ENCODE measurements at regions not wholly inside any gene's neighbourhood (a gene's known extent, or its start where the extent isn't known, plus 50 kb on each side); places are given as distances from the start of the nearest gene placed in this dataset.
"Not testable (repeated sequence)": the region's sequence is repeated elsewhere in the genome, so short reads cannot be mapped to it uniquely, and the experiment has no call there.

DNA sequence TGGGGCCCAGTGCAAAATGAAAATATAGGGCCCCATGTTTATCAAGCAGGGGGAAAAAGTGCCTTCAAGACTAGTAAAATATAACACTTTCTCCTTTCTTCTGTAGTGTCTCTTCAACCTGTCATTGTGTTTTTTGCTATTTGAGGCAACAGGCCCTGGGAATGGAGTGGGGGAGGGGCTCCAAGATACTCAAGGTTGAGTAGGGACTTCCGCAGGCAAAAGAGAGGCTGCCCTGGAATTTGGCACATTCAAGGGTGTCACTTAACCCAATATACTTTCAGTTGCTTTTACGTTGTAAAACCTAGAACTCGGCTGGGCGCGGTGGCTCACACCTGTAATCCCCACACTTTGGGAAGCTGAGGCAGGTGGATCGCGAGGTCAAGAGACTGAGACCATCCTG, 154.9 kb downstream of the ALDH8A1 start:
- Histone ChIP-seq H3K27me3 (no peaks in the 10 kb centered on the region), H3K36me3 (no peaks in the 10 kb centered on the region), H3K4me1 (peaks cover 0 to 7% of the 10 kb centered on the region in 2 donors), H3K4me3 (no peak overlapping the region), H3K27ac (peak overlapping the region; percentile 47 to 48), H3K9me3 (peaks cover 0 to 31% of the 10 kb centered on the region in 2 donors)
- no peak for TF ChIP-seq CTCF (IDR thresholded peaks at IDR 0.05)
- DNase-seq (ENCODE audit: low spot score in 2 of 2) = no peak
- intact Hi-C loops (cut with DNase I) = no loop called here

DNA sequence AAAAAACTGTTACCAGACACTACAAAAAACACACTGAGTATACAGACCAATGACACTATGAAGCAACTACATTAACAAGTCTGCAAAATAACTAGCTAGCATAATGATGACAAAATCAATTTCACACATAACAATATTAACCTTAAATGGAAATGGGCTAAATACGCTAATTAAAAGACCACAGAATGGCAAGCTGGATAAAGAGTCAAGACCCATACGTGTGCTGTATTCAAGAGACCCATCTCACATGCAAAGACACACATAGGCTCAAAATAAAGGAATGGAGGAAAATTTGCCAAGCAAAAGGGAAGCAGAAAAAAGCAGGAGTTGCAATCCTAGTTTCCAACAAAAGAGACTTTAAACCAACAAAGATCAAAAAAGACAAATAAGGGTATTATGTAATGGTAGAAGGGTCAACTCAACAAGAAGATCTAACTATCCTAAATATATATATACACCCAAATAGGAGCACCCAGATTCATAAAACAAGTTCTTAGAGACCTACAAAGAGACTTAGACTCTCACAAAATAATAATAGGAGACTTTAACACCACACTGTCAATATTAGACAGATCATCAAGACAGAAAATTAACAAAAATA, 158.6 kb downstream of the ALDH8A1 start:
- H3K4me1 ChIP-seq; H3K36me3 ChIP-seq; intact Hi-C loops (cut with DNase I); H3K27ac ChIP-seq; H3K27me3 ChIP-seq; DNase-seq (ENCODE audit: low spot score in 2 of 2); H3K4me3 ChIP-seq: not testable (repeated sequence)
- peaks cover 0 to 31% of the 10 kb centered on the region in 2 donors for H3K9me3 ChIP-seq

DNA sequence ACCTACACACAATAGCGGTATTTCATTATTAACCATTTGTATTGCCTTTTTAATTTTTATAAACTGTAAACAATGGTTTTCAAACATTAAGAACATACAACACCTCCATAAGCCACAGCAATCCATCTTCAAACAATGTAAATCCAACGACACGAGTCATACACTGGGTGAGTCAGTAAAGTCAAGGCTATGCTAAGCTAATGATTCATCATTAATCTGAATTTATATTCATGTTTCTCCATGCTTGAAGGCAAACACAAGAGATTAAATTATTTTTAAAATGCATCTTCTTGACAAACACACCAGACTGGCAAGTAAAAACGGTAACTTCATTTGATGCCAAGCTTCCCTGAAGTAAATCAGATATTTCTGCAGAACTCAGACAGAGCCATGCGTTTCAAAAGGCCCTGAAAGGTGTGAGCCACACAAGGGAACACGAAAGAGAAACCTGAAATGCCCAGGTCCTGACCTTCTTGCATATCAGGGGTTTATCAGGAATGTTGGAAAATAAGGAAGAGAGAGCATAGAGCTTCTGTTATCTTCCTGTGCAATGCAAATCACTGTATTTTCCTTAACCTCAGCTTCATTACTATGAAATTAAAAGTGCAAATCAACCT, 162.5 kb downstream of the ALDH8A1 start:
- H3K4me1 ChIP-seq = no peaks in the 10 kb centered on the region
- no peak for TF ChIP-seq CTCF (IDR thresholded peaks at IDR 0.05)
- no peaks in the 10 kb centered on the region for H3K36me3 ChIP-seq
- no peak overlapping the region for H3K4me3 ChIP-seq
- no peak for DNase-seq (ENCODE audit: low spot score in 2 of 2)
- H3K27ac ChIP-seq = no peak overlapping the region
- intact Hi-C loops (cut with DNase I) = no loop called here
- peaks cover 0 to 19% of the 10 kb centered on the region in 2 donors for H3K9me3 ChIP-seq
- no peaks in the 10 kb centered on the region for H3K27me3 ChIP-seq

DNA sequence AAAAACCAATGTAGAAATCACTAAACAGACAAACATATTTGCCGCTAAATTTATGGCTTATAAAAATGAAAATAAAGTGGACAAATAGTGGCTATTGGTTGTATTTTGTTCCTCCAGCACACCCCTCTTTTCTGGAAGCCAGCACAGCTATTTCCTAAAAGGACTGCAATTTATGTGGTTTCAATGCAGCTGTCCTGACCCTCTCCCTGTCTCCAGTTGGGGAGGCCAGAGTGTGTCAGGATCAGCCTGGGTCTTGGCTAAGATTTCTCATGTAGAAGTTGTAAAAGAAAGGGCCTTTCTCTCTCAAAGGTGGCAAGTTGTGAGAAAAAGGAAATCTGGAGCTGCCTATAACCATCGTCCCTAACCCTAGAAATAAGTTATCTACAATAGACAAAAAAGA, 165.6 kb downstream of the ALDH8A1 start:
- Histone ChIP-seq H3K36me3 (no peaks in the 10 kb centered on the region), H3K27ac (no peak overlapping the region), H3K4me1 (no peaks in the 10 kb centered on the region), H3K4me3 (no peak overlapping the region), H3K27me3 (no peaks in the 10 kb centered on the region), H3K9me3 (no peaks in the 10 kb centered on the region)
- no peak for DNase-seq (ENCODE audit: low spot score in 2 of 2)
- no peak for TF ChIP-seq CTCF (IDR thresholded peaks at IDR 0.05)
- intact Hi-C loops (cut with DNase I) = no loop called here

- H3K4me1 ChIP-seq = no peaks in the 10 kb centered on the region
- no peak for TF ChIP-seq CTCF (IDR thresholded peaks at IDR 0.05)
- no peak overlapping the region for H3K27ac ChIP-seq
- H3K9me3 ChIP-seq = no peaks in the 10 kb centered on the region
- no peaks in the 10 kb centered on the region for H3K36me3 ChIP-seq
- H3K4me3 ChIP-seq = no peak overlapping the region
- no peak for DNase-seq (ENCODE audit: low spot score in 2 of 2)
- intact Hi-C loops (cut with DNase I) = no loop called here
- no peaks in the 10 kb centered on the region for H3K27me3 ChIP-seq
These were observed 171.5 kb downstream of the ALDH8A1 start for GRCh38 chr6:134778431-134778830.

DNA sequence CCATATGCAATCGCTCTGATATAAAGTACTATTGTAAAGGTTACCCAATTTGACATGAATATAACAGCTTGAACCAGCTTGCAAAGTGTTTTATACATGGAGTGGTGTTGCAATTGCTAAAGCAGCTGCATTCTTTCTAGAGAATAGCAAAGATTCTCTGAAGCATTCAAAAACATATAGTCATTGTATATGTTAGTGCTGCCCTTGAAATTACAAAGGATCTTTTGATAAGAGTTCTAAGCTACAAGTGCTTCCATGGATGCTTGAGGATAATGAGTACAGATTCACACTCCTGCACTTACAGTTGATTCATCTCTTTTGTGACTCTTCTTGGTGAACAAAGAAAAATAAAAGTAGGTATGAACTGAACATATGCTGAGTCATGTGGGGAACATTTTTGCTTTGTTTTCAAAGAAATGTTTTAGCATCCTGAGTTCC, 175.7 kb downstream of the ALDH8A1 start:
- intact Hi-C loops (cut with DNase I) = no loop called here
- no peaks in the 10 kb centered on the region for H3K4me1 ChIP-seq
- no peaks in the 10 kb centered on the region for H3K27me3 ChIP-seq
- no peak for TF ChIP-seq CTCF (IDR thresholded peaks at IDR 0.05)
- DNase-seq (ENCODE audit: low spot score in 2 of 2) = no peak
- no peaks in the 10 kb centered on the region for H3K36me3 ChIP-seq
- no peaks in the 10 kb centered on the region for H3K9me3 ChIP-seq
- H3K4me3 ChIP-seq = no peak overlapping the region
- no peak overlapping the region for H3K27ac ChIP-seq

Measured in ascending aorta (tissue), 2 donors.